CD4-positive, alpha-beta T cell treated with Interleukin-2 at 100 ng/mL for 4 hours (primary cell): ENCODE measurements at regions not wholly inside any gene's neighbourhood (a gene's known extent, or its start where the extent isn't known, plus 50 kb on each side); places are given as distances from the start of the nearest gene placed in this dataset.

Experiments
- DNase-seq: peaks from one replicate; pipeline ENCODE4 v3.0.0-alpha.2; 2020; ENCODE audit warnings: low spot score

- DNase-seq, result no peak
These were observed 346.8 kb upstream of the GYPC start for GRCh38 chr2:126309185-126309584.

GRCh38 chr2:126312579-126312978, 343.4 kb upstream of the GYPC start:
- no peak for DNase-seq

- no peak for DNase-seq
These were observed 340.1 kb upstream of the GYPC start for GRCh38 chr2:126315828-126316227.

DNA sequence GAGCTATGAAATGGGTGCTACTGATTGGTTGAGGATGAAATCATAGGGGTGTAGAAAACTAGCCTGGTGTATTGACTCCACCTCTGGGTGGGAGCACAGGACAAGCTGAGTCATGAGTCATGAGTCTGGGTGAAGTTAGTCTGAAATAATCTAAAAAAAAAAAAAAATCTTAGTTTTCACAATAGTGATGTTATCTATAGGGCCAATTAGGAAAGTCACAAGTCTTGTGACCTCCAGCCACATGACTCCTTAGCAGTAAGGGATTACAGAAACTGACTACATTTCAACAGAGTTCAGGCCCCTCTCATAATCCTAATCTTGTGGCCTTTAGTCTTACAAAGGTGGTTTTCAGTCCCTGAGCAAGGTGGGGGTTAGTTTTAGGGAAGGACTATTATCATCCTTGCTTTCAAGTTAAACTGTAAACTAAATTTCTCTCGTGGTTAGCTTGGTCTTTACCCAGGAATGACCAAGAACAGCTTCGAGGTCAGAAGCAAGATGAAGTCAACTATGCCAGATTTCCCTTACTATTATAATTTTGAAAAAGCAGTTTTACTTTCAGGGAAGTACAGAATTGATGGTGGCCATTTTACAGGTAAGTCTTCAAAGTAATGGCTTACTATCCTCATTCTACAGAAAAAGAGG, 338.0 kb upstream of the GYPC start:
- no peak for DNase-seq

DNA sequence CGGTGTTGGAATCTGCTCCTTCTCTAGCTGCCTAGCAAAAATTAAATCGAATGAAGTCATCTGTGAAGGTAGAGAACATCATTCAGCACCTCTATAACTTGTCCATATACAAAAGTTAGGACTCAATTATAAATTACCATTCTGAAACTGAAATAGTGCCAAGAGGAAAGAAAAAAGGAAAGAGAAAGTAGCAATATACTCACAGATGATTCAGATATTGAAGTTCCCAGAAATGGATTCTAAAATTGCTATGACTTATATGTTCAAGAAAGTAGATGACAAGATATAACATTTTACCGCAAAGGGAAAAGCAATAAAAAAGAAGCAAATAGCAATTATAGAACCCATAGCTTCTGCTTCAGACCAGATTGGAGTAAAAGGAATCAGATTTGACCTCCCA, 333.6 kb upstream of the GYPC start:
- DNase-seq, result no peak

DNA sequence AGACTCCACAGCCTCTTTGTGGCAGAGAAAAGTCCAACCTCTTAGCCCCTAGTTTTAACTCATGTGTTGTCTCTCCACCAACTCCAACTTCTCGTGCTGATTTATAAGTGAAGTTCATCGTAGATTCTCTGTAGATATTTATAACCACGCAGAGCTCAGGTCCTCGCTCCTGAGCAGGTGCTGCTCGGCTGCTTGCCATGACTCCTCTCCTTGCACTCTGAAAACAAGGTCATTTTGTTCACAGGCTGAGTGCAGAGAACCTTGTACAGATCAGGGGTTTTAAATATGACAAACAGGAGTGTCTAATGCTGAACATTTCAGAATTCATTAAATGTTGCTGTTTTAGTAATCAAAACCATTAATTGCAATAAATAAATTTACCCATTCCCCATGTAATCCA, 330.8 kb upstream of the GYPC start:
- no peak for DNase-seq

- DNase-seq, result no peak
These were observed 326.8 kb upstream of the GYPC start for GRCh38 chr2:126329173-126329572.

GRCh38 chr2:126342457-126342856, 313.5 kb upstream of the GYPC start:
- no peak for DNase-seq

DNA sequence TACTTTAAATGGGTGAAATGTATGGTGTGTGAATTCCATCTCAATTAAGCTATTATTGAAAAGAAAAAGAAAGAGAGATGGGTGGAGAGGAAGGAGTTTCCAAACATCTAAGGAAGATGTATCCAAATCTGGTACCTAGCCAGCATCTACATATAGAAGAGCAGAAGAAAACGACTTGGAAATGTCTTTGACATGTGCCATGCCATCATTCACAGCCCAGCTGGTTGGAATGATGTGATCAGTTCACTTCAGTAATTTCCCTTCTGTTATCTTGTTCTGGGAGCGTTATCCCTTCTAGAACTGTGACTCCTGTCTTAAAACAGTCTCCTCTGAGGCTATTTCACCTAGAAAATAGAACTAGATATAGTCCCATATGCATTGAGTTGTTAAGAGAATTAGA, 312.8 kb upstream of the GYPC start:
- DNase-seq, result no peak

- DNase-seq, result no peak
These were observed 311.5 kb upstream of the GYPC start for GRCh38 chr2:126344493-126344892.

DNA sequence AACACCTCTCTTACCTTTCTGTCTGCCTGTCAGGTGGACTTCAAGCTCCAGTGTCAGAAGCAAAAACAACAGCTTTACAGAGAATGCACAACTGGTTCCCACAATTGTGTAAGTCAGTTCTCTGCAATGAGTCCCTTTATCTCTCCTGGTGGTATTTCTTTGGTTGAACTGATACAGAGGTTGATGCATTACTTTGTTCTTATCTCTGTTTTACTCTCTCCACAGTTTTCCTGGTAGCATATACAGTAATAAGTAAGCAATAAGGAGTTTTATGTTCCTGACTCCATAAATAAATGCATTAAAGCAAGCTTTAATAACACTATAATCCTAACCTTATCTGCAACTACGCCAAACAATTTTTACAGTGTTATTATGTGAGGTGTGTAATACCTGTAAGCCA, 310.3 kb upstream of the GYPC start:
- no peak for DNase-seq

DNA sequence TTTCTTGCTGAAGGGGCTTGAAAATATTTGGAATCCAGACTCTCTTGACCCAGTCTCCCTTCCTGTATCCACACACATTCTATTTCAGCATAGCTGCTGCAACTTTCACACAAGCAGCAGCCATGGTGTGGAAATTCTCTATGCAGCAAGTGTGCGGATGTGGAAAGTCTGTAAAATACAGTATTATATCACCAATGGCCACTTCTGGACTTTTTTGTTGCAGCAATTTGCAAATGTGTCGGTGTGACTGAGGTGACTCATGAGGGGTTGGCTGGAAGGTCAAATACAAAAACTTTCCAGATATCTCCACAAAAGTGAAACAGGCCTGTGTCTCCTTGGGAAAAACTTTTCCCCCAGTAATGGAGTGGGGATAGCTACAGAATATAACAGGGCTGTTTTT, 299.3 kb upstream of the GYPC start:
- no peak for DNase-seq

- DNase-seq, result no peak
These were observed 297.8 kb upstream of the GYPC start for GRCh38 chr2:126358122-126358521.

- peak; percentile 6 for DNase-seq
These were observed 296.5 kb upstream of the GYPC start for GRCh38 chr2:126359494-126359893.

DNA sequence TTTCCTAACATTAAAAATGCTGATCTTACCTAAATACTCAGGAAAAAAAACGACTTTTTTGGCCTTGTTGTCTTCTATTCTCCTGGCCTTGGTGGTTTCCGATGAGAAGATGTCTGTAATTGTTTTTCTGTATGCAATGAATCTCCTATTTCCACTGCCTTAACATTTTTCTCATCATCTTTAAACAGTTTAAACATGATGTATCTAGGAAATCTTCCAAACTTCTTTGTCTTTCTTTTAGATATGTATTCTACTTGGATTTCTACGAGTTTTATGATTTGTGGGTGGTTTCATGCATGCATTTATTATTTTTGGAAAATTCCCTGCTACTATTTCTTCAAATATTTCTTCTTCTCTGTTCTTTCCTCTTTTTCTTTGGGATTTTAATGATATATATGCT, 288.6 kb upstream of the GYPC start:
- no peak for DNase-seq

DNA sequence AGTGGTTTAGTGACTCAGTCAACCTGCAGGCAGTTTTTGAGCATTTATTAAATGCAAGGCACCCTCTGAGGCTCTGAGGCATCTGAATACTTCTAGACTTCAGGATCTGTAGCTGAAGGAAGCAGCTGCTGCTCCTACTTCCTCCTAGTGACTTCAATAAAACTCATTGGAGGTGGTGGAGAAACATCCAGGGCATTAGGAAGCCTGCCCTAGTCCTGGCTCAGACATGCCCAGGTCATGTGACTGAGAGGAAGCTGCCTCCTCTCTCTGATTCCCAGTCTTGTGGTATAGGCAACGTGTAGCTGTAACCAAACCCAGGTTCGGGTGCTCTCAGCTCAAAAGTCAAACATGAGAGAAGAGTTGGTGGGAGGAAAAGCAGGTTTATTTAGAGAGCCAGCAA, 287.2 kb upstream of the GYPC start:
- no peak for DNase-seq

GRCh38 chr2:126370201-126370600, 285.8 kb upstream of the GYPC start:
- DNase-seq, result no peak

GRCh38 chr2:126372406-126372805, 283.6 kb upstream of the GYPC start:
- no peak for DNase-seq

GRCh38 chr2:126378176-126378575, 277.8 kb upstream of the GYPC start:
- no peak for DNase-seq

GRCh38 chr2:126381091-126381490, 274.9 kb upstream of the GYPC start:
- DNase-seq, result no peak

DNA sequence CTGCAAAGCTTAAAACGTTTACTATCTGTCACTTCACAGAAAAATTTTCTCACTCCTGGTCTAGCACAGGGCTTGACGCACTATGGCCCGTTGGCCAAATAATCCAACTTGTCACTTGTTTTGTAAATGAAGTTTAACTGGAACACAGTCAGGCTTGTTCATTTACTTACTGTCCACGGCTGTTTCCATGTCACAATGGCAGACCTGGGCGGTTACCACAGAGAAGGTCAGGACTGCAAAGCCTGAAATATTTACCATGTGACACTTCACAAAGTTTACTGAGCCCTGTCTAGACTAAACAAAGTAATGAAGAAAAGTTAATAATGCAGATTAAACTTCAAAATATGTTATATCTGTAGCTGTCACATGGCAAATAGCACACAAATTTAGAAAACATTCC, 273.0 kb upstream of the GYPC start:
- DNase-seq, result no peak

- DNase-seq, result no peak
These were observed 272.2 kb upstream of the GYPC start for GRCh38 chr2:126383800-126384199.

DNA sequence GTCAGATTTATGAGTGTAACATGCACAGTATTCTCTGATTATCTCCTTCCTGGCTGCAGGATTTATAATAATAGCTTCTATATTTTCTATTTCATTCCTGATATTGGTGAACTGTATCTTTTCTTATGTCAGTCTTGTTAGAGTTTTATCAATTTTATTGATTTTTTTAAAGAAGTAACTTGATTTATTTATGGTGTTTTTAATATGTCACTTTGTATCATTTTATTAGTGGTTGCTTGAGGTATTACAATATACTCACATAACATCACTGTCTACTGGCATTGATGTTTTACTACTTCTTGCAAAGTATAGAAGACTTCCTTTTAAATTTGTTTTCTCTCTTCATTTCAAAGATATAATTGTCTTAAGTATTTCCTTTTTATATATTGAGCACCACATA, 270.5 kb upstream of the GYPC start:
- DNase-seq, result no peak

- DNase-seq, result no peak
These were observed 270.0 kb upstream of the GYPC start for GRCh38 chr2:126385983-126386382.

GRCh38 chr2:126389446-126389845, 266.5 kb upstream of the GYPC start:
- DNase-seq, result no peak
